ENCODE measurements at regions not wholly inside any gene's neighbourhood (a gene's known extent, or its start where the extent isn't known, plus 50 kb on each side); places are given as distances from the start of the nearest gene placed in this dataset.

- TF ChIP-seq CTCF (IDR thresholded peaks at IDR 0.05; ENCODE audit: low read depth, low read length, missing input control) (no peak), HNF4G (IDR thresholded peaks at IDR 0.05) (no peak)
These were observed 132.4 kb upstream of the ZP4 start (continued) for GRCh38 chr1:238023137-238023536.

DNA sequence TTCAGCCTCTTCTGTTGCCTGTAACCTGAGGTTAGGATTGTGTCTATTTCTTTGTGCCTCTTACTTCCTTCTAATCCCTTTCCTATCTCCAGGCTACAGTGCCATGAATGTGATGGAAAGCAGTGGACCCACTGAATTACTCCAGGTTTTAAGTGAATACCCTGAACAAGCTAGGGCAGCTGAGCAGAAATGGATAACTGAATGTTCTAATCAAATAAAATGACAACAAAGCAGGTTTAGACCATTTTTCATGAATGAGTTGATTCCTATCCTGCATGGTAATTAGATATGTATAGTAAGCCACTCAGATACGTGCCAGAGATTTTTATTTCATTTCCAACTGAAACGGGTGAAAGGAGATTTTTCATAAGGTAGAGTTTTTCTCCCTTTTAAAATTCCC is 127.5 kb upstream of the ZP4 start:
- no peak for DNase-seq (ENCODE audit: low spot score)
- H3K9ac ChIP-seq (ENCODE audit: low read depth in 1 of 2, low read length in 2 of 2), result no peak overlapping the region
- H3K36me3 ChIP-seq (ENCODE audit: control insufficient read depth in 4 of 4, insufficient read depth in 3 of 4, low read depth in 1 of 4, low read length in 3 of 4), result no peaks in the 10 kb centered on the region
- H3K27ac ChIP-seq (ENCODE audit: low read depth in 1 of 2, low read length in 2 of 2), result no peak overlapping the region
- no peaks in the 10 kb centered on the region for H3K27me3 ChIP-seq (ENCODE audit: control insufficient read depth in 4 of 4, insufficient read depth in 4 of 4, low read length in 3 of 4)
- no peaks in the 10 kb centered on the region for H3K9me3 ChIP-seq (ENCODE audit: control insufficient read depth in 4 of 4, low read length in 3 of 4)
- no peak overlapping the region for H3K4me3 ChIP-seq (ENCODE audit: low read depth in 1 of 3, low read length in 3 of 3)
- WGBS, result 71% methylated on average over 2 of the region's 2 CpGs
- no peak for TF ChIP-seq ZBTB33 (IDR thresholded peaks at IDR 0.05)
- no peak for TF ChIP-seq YY1 (IDR thresholded peaks at IDR 0.05)
- no peaks in the 10 kb centered on the region for H3K4me1 ChIP-seq (ENCODE audit: control insufficient read depth in 4 of 4, insufficient read depth in 4 of 4, low read length in 3 of 4)

GRCh38 chr1:238006779-238007178 is 116.1 kb upstream of the ZP4 start:
- WGBS, result 68% methylated on average over 4 of the region's 4 CpGs
- Histone ChIP-seq H3K4me3 (ENCODE audit: low read depth in 1 of 3, low read length in 3 of 3) (no peak overlapping the region), H3K27me3 (ENCODE audit: control insufficient read depth in 4 of 4, insufficient read depth in 4 of 4, low read length in 3 of 4) (no peaks in the 10 kb centered on the region), H3K4me1 (ENCODE audit: control insufficient read depth in 4 of 4, insufficient read depth in 4 of 4, low read length in 3 of 4) (no peaks in the 10 kb centered on the region), H3K27ac (ENCODE audit: low read depth in 1 of 2, low read length in 2 of 2) (no peak overlapping the region), H3K9ac (ENCODE audit: low read depth in 1 of 2, low read length in 2 of 2) (no peak overlapping the region), H3K9me3 (ENCODE audit: control insufficient read depth in 4 of 4, low read length in 3 of 4) (no peaks in the 10 kb centered on the region), H3K36me3 (ENCODE audit: control insufficient read depth in 4 of 4, insufficient read depth in 3 of 4, low read depth in 1 of 4, low read length in 3 of 4) (no peaks in the 10 kb centered on the region)
- TF ChIP-seq, protein P1, sequence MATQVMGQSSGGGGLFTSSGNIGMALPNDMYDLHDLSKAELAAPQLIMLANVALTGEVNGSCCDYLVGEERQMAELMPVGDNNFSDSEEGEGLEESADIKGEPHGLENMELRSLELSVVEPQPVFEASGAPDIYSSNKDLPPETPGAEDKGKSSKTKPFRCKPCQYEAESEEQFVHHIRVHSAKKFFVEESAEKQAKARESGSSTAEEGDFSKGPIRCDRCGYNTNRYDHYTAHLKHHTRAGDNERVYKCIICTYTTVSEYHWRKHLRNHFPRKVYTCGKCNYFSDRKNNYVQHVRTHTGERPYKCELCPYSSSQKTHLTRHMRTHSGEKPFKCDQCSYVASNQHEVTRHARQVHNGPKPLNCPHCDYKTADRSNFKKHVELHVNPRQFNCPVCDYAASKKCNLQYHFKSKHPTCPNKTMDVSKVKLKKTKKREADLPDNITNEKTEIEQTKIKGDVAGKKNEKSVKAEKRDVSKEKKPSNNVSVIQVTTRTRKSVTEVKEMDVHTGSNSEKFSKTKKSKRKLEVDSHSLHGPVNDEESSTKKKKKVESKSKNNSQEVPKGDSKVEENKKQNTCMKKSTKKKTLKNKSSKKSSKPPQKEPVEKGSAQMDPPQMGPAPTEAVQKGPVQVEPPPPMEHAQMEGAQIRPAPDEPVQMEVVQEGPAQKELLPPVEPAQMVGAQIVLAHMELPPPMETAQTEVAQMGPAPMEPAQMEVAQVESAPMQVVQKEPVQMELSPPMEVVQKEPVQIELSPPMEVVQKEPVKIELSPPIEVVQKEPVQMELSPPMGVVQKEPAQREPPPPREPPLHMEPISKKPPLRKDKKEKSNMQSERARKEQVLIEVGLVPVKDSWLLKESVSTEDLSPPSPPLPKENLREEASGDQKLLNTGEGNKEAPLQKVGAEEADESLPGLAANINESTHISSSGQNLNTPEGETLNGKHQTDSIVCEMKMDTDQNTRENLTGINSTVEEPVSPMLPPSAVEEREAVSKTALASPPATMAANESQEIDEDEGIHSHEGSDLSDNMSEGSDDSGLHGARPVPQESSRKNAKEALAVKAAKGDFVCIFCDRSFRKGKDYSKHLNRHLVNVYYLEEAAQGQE (IDR thresholded peaks at IDR 0.05), result no peak
- TF ChIP-seq EGR1 (IDR thresholded peaks at IDR 0.05; ENCODE audit: low read depth in 2 of 2), result no peak
- no peak for TF ChIP-seq TAF1 (conservative IDR thresholded peaks at IDR 0.05)
- no peak for TF ChIP-seq FOXA2 (IDR thresholded peaks at IDR 0.05)
- TF ChIP-seq SP1 (IDR thresholded peaks at IDR 0.05), result no peak
- no peak for TF ChIP-seq RXRA (IDR thresholded peaks at IDR 0.05)
- TF ChIP-seq HNF4G (IDR thresholded peaks at IDR 0.05), result no peak
- TF ChIP-seq FOXA1 (IDR thresholded peaks at IDR 0.05), result no peak
- TF ChIP-seq, protein P2, sequence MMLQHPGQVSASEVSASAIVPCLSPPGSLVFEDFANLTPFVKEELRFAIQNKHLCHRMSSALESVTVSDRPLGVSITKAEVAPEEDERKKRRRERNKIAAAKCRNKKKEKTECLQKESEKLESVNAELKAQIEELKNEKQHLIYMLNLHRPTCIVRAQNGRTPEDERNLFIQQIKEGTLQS (IDR thresholded peaks at IDR 0.05), result no peak
- DNase-seq (ENCODE audit: low spot score), result no peak
